Osteocyte (in vitro differentiated cells): ENCODE measurements at regions not wholly inside any gene's neighbourhood (a gene's known extent, or its start where the extent isn't known, plus 50 kb on each side); places are given as distances from the start of the nearest gene placed in this dataset.

Experiments
- DNase-seq: peaks from one replicate; pipeline ENCODE4 v3.0.0; 2021; ENCODE audit warnings: mixed read lengths; ENCODE audit not compliant: unreplicated experiment; ENCODE audit errors: extremely low spot score
- H3K27ac Mint-ChIP-seq: one replicate; pipeline ENCODE4 v1.8.0; 2021; ENCODE audit warnings: mild to moderate bottlenecking, mixed read lengths; ENCODE audit not compliant: unreplicated experiment
- H3K27me3 Mint-ChIP-seq: one replicate; pipeline ENCODE4 v1.8.0; 2021; ENCODE audit warnings: mixed read lengths; ENCODE audit not compliant: unreplicated experiment
- H3K36me3 Mint-ChIP-seq: one replicate; pipeline ENCODE4 v1.8.0; 2021; ENCODE audit warnings: mixed read lengths; ENCODE audit not compliant: unreplicated experiment
- H3K4me1 Mint-ChIP-seq: one replicate; pipeline ENCODE4 v1.8.0; 2021; ENCODE audit warnings: mixed read lengths; ENCODE audit not compliant: unreplicated experiment
- H3K4me3 Mint-ChIP-seq: one replicate; pipeline ENCODE4 v1.8.0; 2021; ENCODE audit warnings: mild to moderate bottlenecking, moderate library complexity, mixed read lengths; ENCODE audit not compliant: unreplicated experiment
- H3K9me3 Mint-ChIP-seq: one replicate; pipeline ENCODE4 v1.8.0; 2021; ENCODE audit warnings: mixed read lengths; ENCODE audit not compliant: unreplicated experiment
- TF ChIP-seq, protein P1 (sequence below): fragments of 200-600 bp; sonication (generic); IDR thresholded peaks from 2 replicates; pipeline ENCODE4 v1.5.0; 2021; ENCODE audit warnings: antibody characterized with exemption, mild to moderate bottlenecking, moderate library complexity

DNA sequence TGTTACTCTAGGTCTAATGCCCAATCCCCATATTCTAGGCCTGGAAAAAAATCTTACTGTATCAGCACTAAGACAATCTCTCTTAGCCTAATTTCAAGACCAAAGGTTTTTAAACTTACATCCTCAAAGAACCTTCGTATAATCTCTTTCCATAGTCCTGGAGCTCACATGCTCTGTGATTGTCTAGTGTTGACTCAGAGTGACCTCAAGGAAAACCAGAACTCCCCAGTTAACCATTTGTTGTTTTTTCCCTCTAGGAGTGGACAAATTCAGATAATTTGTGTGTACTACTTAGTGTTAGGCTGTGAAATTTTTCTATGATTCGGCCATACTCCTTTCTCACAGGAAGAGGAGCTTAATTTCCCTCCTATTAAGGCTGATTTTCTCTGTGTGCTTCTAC lies 536.1 kb downstream of the SLC4A3 start:
- DNase-seq = no peak
- peaks cover 9% of the 10 kb centered on the region for H3K9me3 Mint-ChIP-seq
- no peaks in the 10 kb centered on the region for H3K27me3 Mint-ChIP-seq
- H3K27ac Mint-ChIP-seq = no peak overlapping the region
- no peaks in the 10 kb centered on the region for H3K36me3 Mint-ChIP-seq
- H3K4me3 Mint-ChIP-seq = no peak overlapping the region
- TF ChIP-seq, protein P1, sequence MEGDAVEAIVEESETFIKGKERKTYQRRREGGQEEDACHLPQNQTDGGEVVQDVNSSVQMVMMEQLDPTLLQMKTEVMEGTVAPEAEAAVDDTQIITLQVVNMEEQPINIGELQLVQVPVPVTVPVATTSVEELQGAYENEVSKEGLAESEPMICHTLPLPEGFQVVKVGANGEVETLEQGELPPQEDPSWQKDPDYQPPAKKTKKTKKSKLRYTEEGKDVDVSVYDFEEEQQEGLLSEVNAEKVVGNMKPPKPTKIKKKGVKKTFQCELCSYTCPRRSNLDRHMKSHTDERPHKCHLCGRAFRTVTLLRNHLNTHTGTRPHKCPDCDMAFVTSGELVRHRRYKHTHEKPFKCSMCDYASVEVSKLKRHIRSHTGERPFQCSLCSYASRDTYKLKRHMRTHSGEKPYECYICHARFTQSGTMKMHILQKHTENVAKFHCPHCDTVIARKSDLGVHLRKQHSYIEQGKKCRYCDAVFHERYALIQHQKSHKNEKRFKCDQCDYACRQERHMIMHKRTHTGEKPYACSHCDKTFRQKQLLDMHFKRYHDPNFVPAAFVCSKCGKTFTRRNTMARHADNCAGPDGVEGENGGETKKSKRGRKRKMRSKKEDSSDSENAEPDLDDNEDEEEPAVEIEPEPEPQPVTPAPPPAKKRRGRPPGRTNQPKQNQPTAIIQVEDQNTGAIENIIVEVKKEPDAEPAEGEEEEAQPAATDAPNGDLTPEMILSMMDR = no peak
- H3K4me1 Mint-ChIP-seq = peaks cover 7% of the 10 kb centered on the region

DNA sequence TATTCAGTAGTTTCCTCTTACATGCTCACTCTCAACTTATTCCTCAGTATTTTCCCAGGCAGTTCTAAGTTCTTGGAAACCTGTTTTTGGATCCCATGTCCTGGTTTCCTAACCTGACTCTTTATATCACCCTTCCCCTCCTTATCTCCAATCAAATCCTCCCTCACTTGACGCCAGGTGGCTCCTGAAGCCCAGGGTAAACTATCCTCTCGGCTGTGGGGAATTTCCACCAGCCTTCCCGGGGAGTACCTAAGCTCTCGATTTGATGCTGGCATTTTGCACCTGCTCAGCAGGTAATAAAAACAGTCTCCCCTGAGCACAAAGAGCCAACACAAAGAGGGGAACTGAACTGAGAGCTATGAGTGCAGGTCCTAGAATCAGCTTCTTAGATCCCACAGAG lies 538.0 kb downstream of the SLC4A3 start:
- Mint-ChIP-seq H3K4me3 (no peak overlapping the region), H3K9me3 (peaks cover 6% of the 10 kb centered on the region), H3K27ac (no peak overlapping the region), H3K27me3 (no peaks in the 10 kb centered on the region), H3K4me1 (peaks cover 7% of the 10 kb centered on the region), H3K36me3 (no peaks in the 10 kb centered on the region)
- TF ChIP-seq, protein P1 = no peak
- DNase-seq = no peak

DNA sequence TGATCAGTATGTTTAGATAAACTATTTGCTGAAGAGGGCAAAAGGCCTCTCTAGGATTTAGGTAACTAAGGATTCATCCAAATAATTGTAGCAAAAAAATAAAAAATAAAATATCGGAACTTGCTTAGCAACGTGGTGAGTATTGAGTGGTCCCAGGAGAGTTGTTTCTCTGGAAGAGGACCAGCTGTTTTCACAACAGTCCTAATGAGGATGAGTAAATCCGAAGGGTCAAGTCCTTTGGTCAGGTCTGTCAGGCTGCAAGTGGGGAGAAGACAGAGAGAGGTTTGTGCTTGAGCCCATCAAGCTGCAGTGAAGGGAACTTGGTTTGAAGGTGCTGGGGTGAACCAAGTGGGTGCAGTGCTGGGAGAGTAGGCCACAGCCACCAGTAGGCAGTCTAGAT lies 539.2 kb downstream of the SLC4A3 start:
- Mint-ChIP-seq H3K27ac (no peak overlapping the region), H3K36me3 (no peaks in the 10 kb centered on the region), H3K9me3 (no peaks in the 10 kb centered on the region), H3K4me1 (peaks cover 7% of the 10 kb centered on the region), H3K4me3 (no peak overlapping the region), H3K27me3 (no peaks in the 10 kb centered on the region)
- TF ChIP-seq, protein P1 = no peak
- no peak for DNase-seq

DNA sequence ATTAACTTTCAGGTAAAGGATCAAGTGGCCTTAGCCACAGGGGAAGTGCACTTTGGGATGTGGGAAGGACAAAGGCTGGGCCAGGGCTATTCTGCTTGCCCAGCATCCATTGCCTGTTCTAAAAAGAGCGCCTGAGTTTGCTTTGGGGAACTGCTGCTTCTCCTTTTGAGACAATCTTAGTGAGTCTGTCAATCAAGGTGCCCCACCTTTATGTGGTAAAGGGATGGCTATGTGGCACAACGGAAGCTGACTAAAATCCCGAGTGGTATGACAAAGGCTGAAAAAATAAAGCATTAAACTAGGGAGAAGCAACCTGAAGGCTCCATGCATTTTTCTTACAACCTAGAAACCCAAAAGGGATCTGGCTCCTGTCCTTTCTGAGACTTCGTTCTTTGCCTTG lies 540.5 kb downstream of the SLC4A3 start:
- TF ChIP-seq, protein P1 = no peak
- H3K4me1 Mint-ChIP-seq = peaks cover 7% of the 10 kb centered on the region
- DNase-seq = no peak
- H3K36me3 Mint-ChIP-seq = no peaks in the 10 kb centered on the region
- no peak overlapping the region for H3K4me3 Mint-ChIP-seq
- H3K9me3 Mint-ChIP-seq = no peaks in the 10 kb centered on the region
- H3K27ac Mint-ChIP-seq = no peak overlapping the region
- H3K27me3 Mint-ChIP-seq = no peaks in the 10 kb centered on the region

DNA sequence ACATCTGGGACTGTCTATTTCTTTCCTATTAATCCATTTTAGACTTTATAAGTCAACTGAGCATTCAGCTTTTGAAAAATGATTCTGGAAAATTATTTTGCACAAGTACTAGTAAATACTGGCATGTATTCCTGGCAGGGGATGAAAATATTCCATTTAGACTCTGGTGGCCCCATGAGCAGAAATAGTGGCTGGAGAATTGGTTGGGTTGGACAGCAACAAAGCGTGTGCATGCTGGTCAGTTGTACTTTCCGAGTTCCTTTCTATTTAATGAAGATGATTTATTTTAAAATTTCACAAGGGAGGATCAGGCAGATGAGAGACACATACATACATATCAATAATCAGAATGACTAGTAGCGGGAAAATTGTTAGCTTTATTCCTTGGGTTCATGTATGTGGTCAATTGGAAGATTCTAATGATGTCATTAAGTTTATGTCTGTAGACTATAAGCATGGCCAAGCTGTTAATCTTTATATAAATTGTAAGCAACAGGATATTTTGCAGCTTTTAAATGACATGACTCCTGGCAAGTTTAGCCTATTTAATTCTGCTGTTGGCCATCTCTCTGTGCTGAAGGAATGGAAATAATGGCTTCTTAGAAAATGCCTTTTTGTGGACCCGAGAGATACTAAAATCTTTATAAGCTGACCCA lies 541.6 kb downstream of the SLC4A3 start:
- no peak overlapping the region for H3K4me3 Mint-ChIP-seq
- H3K36me3 Mint-ChIP-seq = no peaks in the 10 kb centered on the region
- DNase-seq = no peak
- H3K4me1 Mint-ChIP-seq = peaks cover 7% of the 10 kb centered on the region
- H3K27me3 Mint-ChIP-seq = no peaks in the 10 kb centered on the region
- no peaks in the 10 kb centered on the region for H3K9me3 Mint-ChIP-seq
- H3K27ac Mint-ChIP-seq = no peak overlapping the region
- TF ChIP-seq, protein P1 = no peak
